B cell (primary cell): ENCODE measurements at regions not wholly inside any gene's neighbourhood (a gene's known extent, or its start where the extent isn't known, plus 50 kb on each side); places are given as distances from the start of the nearest gene placed in this dataset.

Source experiments
- ATAC-seq: fragments of 200-7000 bp; cut with Tn5 transposase; one replicate; pipeline ENCODE4 v1.10.0; 2021; ENCODE audit warnings: low read depth, mild to moderate bottlenecking, moderate number of reproducible peaks, moderate library complexity
- CTCF ChIA-PET: fragments of 350-600 bp; sonication (Branson Sonifier 250); formaldehyde crosslinking; loops from one replicate; lab custom pipeline; 2021; ENCODE audit warnings: antibody characterized with exemption, inconsistent platforms; lab: Charles Lee
- POLR2A ChIA-PET: fragments of 350-600 bp; sonication (Branson Sonifier 250); formaldehyde crosslinking; loops from one replicate; lab custom pipeline; 2021; ENCODE audit warnings: antibody characterized with exemption; lab: Charles Lee
- DNase-seq: peaks from one replicate; pipeline ENCODE4 v3.0.0; 2013
- H2AFZ ChIP-seq: 2 replicates; pipeline ENCODE4 v1.6.1; 2012; ENCODE audit warnings: mild to moderate bottlenecking, low read depth, low read length; ENCODE audit not compliant: insufficient read depth, poor library complexity, severe bottlenecking
- H3K27ac ChIP-seq, 2 donors: 1 replicate in 1 of 2; 2 replicates in 1 of 2; pipeline ENCODE4 v1.5.1; 2012 to 2013; ENCODE audit warnings: low read length in 2 of 2, mild to moderate bottlenecking in 2 of 2, moderate library complexity in 1 of 2
- H3K27me3 ChIP-seq, 4 experiments: fragments of 200-600 bp in 1 of 4; sonication (generic) in 1 of 4; replicated peaks in 1 of 4; 1 replicate in 2 of 4; 2 replicates in 2 of 4; pipeline versions ENCODE4 v1.6.1 to v1.7.0; 2013 to 2016; ENCODE audit warnings: low read length in 3 of 4, mild to moderate bottlenecking in 2 of 4, mixed read lengths in 1 of 4, moderate library complexity in 1 of 4; ENCODE audit not compliant: insufficient read depth in 4 of 4, control insufficient read depth in 3 of 4; ENCODE audit errors: control extremely low read depth in 1 of 4
- H3K36me3 ChIP-seq, 2 experiments: replicated peaks in 1 of 2; 1 replicate in 1 of 2; 2 replicates in 1 of 2; pipeline versions ENCODE4 v1.6.1 to v1.7.1; 2013; ENCODE audit warnings: low read length in 1 of 2; ENCODE audit not compliant: insufficient read depth in 2 of 2, control insufficient read depth in 1 of 2; ENCODE audit errors: control extremely low read depth in 1 of 2, extremely low read depth in 1 of 2
- H3K4me1 ChIP-seq, 2 donors: fragments of 200-600 bp in 1 of 2; sonication (generic) in 1 of 2; 1 replicate in 1 of 2; 2 replicates in 1 of 2; pipeline versions ENCODE4 v1.5.1 to v1.6.1; 2013 to 2017; ENCODE audit warnings: low read length in 2 of 2; ENCODE audit not compliant: control insufficient read depth in 2 of 2, insufficient read depth in 2 of 2
- H3K4me2 ChIP-seq: replicated peaks from 2 replicates; pipeline ENCODE3; 2012; ENCODE audit warnings: mild to moderate bottlenecking, low read depth, low read length; ENCODE audit not compliant: poor library complexity, severe bottlenecking
- H3K4me3 ChIP-seq, 5 experiments: fragments of 200-600 bp in 1 of 5; sonication (generic) in 1 of 5; 1 replicate in 3 of 5; 2 replicates in 2 of 5; pipeline versions ENCODE4 v1.5.1 to v1.7.0; 2011 to 2016; ENCODE audit warnings: low read length in 4 of 5, mild to moderate bottlenecking in 4 of 5, low read depth in 2 of 5, control low read depth in 1 of 5, moderate library complexity in 1 of 5; ENCODE audit not compliant: insufficient read depth in 1 of 5; ENCODE audit errors: control extremely low read depth in 1 of 5, extremely low read depth in 1 of 5
- H3K79me2 ChIP-seq: fragments of 200-600 bp; sonication (generic); one replicate; pipeline ENCODE4 v1.6.0; 2016; ENCODE audit warnings: low read length; ENCODE audit not compliant: control insufficient read depth, insufficient read depth
- H3K9ac ChIP-seq: fragments of 200-600 bp; sonication (generic); 2 replicates; pipeline ENCODE4 v1.6.1; 2017; ENCODE audit warnings: mild to moderate bottlenecking, low read length, moderate library complexity
- H3K9me3 ChIP-seq, 3 donors: one replicate each; pipeline versions ENCODE4 v1.6.1 to v1.7.1; 2013; ENCODE audit warnings: low read length in 2 of 3; ENCODE audit not compliant: control insufficient read depth in 2 of 3, insufficient read depth in 1 of 3; ENCODE audit errors: control extremely low read depth in 1 of 3
- H4K20me1 ChIP-seq: 2 replicates; pipeline ENCODE4 v1.6.0; 2012; ENCODE audit warnings: mild to moderate bottlenecking, low read length; ENCODE audit not compliant: insufficient read depth, control insufficient read depth, poor library complexity, severe bottlenecking
- H3K27ac Mint-ChIP-seq: one replicate; pipeline ENCODE4 v1.8.0; 2021; ENCODE audit warnings: mixed read lengths
- H3K27me3 Mint-ChIP-seq: one replicate; pipeline ENCODE4 v1.8.0; 2021; ENCODE audit warnings: mixed read lengths
- H3K4me1 Mint-ChIP-seq: one replicate; pipeline ENCODE4 v1.8.0; 2021; ENCODE audit warnings: mixed read lengths
- H3K4me3 Mint-ChIP-seq: one replicate; pipeline ENCODE4 v1.8.0; 2021; ENCODE audit warnings: mixed read lengths
- H3K9me3 Mint-ChIP-seq: one replicate; pipeline ENCODE4 v1.8.0; 2022; ENCODE audit warnings: mixed read lengths; ENCODE audit not compliant: insufficient read depth
- EZH2 ChIP-seq: IDR thresholded peaks from 2 replicates; pipeline ENCODE4 v1.6.1; 2012; ENCODE audit warnings: borderline replicate concordance, low read depth, mild to moderate bottlenecking, moderate library complexity, low read length; ENCODE audit not compliant: insufficient read depth, poor library complexity, severe bottlenecking
- whole genome bisulfite sequencing: methylation state at CpG from one replicate; pipeline ENCODE4 v1.1.5; 2013; ENCODE audit warnings: missing lambda C conversion rate; ENCODE audit not compliant: insufficient coverage; 5-methylcytosine and 5-hydroxymethylcytosine counted together
- intact Hi-C: fragments of 100-400 bp; cut with micrococcal nuclease; formaldehyde crosslinking; loops from one replicate; pipeline ENCODE4 v1.10.0; 2022
- TF ChIP-seq, protein P1 (sequence below): fragments of 200-600 bp; IDR thresholded peaks from one replicate; pipeline ENCODE4 v1.8.0; 2022; ENCODE audit warnings: antibody characterized with exemption, mild to moderate bottlenecking

DNA sequence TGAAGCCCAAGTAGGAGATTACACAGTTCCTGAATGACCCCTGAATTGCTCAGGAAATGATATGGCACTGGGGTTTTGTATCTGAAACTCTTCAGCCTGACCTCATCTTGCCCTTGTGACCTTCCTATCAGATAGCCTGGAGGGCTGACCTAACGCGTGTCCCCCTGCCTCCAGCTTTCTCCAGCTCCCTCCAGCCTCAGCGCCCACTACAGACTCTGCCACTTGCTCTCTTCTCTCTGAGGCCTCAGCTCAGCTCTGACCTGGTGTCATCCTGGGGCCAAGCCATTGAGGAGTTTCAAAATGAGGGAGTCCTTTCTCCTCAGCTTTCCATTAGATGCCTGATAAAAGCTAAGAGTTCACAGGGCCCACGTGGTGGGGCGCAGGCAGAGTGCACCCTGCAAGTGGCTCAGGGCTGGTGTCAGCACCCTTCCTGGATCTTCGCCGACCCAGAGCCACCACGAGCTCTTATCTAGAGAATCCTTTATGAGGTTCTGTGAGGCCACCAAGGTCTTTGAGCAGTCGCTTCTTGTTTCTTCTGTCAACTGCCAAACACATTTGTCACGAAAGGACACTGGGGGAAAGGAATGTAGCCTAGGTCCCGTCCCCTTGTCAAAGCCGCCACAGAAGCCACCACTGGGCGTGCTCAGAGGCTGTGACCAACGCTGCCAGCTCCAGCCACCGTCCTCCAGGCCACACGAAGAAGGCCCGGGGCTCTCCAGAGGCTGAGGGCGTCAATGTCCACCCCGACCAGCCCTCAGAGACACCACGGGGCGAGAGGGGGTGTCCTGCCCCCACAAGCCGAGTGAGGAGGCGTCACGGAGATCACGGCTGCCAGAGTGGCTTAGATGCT, 131.3 kb upstream of the GPC1 start:
- CTCF ChIA-PET = no interaction called here
- no peak overlapping the region for H3K4me3 Mint-ChIP-seq
- no peak overlapping the region for H3K4me3 ChIP-seq
- no peaks in the 10 kb centered on the region for H3K9me3 Mint-ChIP-seq
- peaks cover 12% of the 10 kb centered on the region for H3K27me3 Mint-ChIP-seq
- no peaks in the 10 kb centered on the region for H3K36me3 ChIP-seq
- H3K9ac ChIP-seq = no peak overlapping the region
- no peaks in the 10 kb centered on the region for H3K79me2 ChIP-seq
- no peaks in the 10 kb centered on the region for H3K9me3 ChIP-seq
- no peaks in the 10 kb centered on the region for H3K4me1 Mint-ChIP-seq
- no peak overlapping the region for H3K27ac Mint-ChIP-seq
- intact Hi-C loops = no loop called here
- no peaks in the 10 kb centered on the region for H3K27me3 ChIP-seq
- POLR2A ChIA-PET = no interaction called here
- H2AFZ ChIP-seq = no peak overlapping the region
- H3K27ac ChIP-seq = no peak overlapping the region
- H3K4me1 ChIP-seq = no peaks in the 10 kb centered on the region
- H3K4me2 ChIP-seq = no peak overlapping the region
- H4K20me1 ChIP-seq = no peaks in the 10 kb centered on the region
- DNase-seq (no peak), ATAC-seq (no peak)
- 80% methylated on average over 25 of the region's 25 CpGs for WGBS
- no peak for TF ChIP-seq EZH2
- TF ChIP-seq, protein P1, sequence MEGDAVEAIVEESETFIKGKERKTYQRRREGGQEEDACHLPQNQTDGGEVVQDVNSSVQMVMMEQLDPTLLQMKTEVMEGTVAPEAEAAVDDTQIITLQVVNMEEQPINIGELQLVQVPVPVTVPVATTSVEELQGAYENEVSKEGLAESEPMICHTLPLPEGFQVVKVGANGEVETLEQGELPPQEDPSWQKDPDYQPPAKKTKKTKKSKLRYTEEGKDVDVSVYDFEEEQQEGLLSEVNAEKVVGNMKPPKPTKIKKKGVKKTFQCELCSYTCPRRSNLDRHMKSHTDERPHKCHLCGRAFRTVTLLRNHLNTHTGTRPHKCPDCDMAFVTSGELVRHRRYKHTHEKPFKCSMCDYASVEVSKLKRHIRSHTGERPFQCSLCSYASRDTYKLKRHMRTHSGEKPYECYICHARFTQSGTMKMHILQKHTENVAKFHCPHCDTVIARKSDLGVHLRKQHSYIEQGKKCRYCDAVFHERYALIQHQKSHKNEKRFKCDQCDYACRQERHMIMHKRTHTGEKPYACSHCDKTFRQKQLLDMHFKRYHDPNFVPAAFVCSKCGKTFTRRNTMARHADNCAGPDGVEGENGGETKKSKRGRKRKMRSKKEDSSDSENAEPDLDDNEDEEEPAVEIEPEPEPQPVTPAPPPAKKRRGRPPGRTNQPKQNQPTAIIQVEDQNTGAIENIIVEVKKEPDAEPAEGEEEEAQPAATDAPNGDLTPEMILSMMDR = no peak

DNA sequence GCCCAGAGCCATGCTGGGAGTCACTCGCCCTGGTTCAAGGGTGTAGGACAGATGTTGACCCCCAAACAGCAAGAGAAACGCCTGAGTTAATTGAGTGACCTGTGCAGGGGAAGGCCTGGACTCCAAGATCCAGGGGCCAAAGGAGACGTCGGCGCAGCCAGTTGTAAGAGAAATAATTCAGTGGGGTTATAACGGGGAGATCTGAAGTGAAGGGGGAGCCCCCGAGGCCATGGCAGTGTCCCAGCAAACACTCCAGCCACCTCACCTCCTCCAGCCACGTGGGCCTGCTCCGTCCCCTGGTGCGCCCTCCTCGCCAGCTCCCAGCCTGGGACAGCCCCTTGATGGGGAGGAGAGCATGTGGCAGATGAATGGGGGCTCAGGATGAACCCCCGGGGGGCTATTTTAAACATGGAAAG, 130.7 kb upstream of the GPC1 start:
- Histone ChIP-seq H3K4me3 (no peak overlapping the region), H3K79me2 (no peaks in the 10 kb centered on the region), H4K20me1 (no peaks in the 10 kb centered on the region), H3K9ac (no peak overlapping the region), H2AFZ (no peak overlapping the region), H3K27ac (no peak overlapping the region), H3K4me1 (no peaks in the 10 kb centered on the region), H3K36me3 (no peaks in the 10 kb centered on the region), H3K4me2 (no peak overlapping the region), H3K9me3 (no peaks in the 10 kb centered on the region), H3K27me3 (no peaks in the 10 kb centered on the region)
- ATAC-seq = no peak
- H3K4me1 Mint-ChIP-seq = no peaks in the 10 kb centered on the region
- CTCF ChIA-PET = no interaction called here
- H3K27me3 Mint-ChIP-seq = peaks cover 12% of the 10 kb centered on the region
- TF ChIP-seq EZH2 = no peak
- TF ChIP-seq, protein P1 = no peak
- POLR2A ChIA-PET = no interaction called here
- no peaks in the 10 kb centered on the region for H3K9me3 Mint-ChIP-seq
- no peak overlapping the region for H3K4me3 Mint-ChIP-seq
- intact Hi-C loops = no loop called here
- H3K27ac Mint-ChIP-seq = no peak overlapping the region
- 92% methylated on average over 9 of the region's 12 CpGs for WGBS
- no peak for DNase-seq
